GM12875 (cell line): ENCODE measurements at regions not wholly inside any gene's neighbourhood (a gene's known extent, or its start where the extent isn't known, plus 50 kb on each side); places are given as distances from the start of the nearest gene placed in this dataset.

Source experiments
- H3K4me3 ChIP-seq: one replicate; pipeline ENCODE4 v1.5.1; 2011; ENCODE audit warnings: low read depth, low read length, control low read depth
- TF ChIP-seq, protein P1 (sequence below): IDR thresholded peaks from 2 replicates; pipeline ENCODE4 v1.5.1; 2011; ENCODE audit warnings: low read depth, mild to moderate bottlenecking, control low read depth, inconsistent platforms, low read length, moderate library complexity, borderline replicate concordance; ENCODE audit not compliant: insufficient read depth

DNA sequence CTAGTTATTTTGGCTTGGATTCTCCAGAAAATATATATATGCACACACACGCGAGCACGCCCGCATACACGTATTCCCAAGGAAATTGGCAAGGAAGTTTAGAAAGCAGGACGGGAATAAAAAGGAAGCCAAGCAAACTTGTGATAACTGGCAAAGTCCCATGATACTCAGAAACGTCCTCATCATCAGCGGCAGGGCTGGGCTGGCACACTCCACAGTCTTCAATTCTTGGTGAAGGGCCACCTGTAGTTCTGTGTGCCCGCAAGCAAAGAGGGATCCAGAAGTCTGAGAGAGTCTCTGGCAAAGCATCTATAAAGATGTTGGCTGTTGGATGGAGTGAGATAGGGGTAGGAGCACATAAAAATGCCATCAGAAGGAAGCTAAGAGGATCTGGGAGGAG is 289.3 kb upstream of the CTNND2 start:
- TF ChIP-seq, protein P1, sequence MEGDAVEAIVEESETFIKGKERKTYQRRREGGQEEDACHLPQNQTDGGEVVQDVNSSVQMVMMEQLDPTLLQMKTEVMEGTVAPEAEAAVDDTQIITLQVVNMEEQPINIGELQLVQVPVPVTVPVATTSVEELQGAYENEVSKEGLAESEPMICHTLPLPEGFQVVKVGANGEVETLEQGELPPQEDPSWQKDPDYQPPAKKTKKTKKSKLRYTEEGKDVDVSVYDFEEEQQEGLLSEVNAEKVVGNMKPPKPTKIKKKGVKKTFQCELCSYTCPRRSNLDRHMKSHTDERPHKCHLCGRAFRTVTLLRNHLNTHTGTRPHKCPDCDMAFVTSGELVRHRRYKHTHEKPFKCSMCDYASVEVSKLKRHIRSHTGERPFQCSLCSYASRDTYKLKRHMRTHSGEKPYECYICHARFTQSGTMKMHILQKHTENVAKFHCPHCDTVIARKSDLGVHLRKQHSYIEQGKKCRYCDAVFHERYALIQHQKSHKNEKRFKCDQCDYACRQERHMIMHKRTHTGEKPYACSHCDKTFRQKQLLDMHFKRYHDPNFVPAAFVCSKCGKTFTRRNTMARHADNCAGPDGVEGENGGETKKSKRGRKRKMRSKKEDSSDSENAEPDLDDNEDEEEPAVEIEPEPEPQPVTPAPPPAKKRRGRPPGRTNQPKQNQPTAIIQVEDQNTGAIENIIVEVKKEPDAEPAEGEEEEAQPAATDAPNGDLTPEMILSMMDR = no peak
- H3K4me3 ChIP-seq = no peak overlapping the region

DNA sequence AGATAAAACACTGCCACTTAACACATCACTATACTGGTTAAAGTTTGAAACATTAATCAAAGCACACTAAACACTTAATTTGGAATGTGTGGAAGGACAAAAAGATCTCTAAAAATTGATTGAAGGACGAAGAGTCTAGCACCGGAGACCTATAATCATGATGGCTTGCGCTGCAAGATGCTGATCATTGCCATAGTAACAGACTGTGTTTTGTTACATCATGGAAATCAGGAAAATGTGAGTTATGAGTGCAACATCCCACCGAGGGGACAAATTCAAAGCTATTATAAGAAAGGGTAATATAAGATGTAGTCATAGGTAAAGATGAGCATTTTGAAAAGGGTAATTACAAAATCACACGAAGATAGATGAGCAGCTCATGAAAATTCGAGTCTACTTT is 278.8 kb upstream of the CTNND2 start:
- TF ChIP-seq, protein P1 = no peak
- H3K4me3 ChIP-seq = no peak overlapping the region

DNA sequence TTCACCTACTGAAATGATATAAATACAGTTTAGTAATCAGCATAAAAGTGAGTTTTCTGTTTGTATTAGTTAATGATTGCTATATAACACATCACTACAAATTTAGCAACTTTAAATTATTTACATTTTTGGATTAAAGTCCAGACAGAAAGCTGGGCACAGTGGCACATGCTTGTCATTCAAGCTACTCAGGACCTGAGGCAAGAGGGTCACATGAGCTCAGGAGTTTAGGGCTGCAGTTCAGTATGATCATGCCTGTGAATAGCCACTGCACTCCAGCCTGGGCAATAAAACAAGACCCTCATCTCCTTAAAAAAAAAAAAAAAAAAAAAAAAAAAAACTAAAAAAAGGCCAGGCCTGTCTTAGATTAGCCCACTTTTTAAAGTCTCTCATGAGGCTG is 273.6 kb upstream of the CTNND2 start:
- TF ChIP-seq, protein P1 = no peak
- H3K4me3 ChIP-seq = no peak overlapping the region

DNA sequence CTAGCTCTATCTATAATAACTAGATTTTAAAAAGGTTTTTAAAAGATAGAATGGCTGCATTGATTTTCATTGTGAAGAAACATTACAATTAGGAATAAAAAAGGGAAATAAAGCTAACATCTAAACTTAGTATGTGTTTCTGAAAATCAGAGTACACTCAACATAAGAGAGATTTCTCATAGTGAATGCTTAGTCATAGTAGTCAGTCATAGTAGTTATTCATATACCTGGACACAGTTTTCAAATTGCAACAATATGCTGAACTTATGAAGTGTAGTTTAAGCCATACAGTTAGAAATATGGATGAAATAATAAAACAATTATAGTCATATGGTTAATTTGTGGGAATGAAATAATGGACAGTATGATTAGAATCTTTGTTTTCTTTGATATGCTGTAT is 273.0 kb upstream of the CTNND2 start:
- TF ChIP-seq, protein P1 = no peak
- no peak overlapping the region for H3K4me3 ChIP-seq

DNA sequence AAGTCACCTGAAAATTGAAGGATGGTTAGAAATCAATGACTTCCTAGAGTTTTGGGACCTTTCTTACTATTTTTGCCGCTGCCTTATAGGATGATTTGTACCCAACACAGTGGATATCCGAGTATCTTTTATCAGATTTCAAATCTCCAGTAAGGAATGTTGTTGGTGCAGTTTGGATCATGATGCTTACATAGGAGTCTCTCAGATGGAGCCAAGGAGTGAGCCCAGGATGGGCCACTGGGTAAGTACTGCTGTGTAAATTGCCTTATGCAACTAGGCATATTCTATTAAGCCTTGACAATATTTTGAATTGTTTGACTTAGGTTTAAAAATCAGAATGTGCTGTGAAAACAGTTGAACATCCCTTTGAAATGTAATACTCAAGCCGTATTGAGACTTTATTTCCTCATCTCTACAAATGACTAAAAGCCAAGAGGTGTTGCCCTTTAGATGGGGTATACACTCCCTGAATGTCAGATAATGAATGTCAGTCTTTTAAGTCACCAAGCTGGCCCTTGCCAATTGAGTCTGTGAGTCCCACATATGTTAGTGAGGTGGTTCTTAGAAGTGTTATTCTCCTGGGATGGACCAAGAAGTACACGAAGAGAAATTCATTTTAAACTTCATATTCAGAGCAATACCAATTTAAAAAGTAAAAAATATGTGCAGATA is 271.8 kb upstream of the CTNND2 start:
- no peak overlapping the region for H3K4me3 ChIP-seq
- TF ChIP-seq, protein P1 = no peak

DNA sequence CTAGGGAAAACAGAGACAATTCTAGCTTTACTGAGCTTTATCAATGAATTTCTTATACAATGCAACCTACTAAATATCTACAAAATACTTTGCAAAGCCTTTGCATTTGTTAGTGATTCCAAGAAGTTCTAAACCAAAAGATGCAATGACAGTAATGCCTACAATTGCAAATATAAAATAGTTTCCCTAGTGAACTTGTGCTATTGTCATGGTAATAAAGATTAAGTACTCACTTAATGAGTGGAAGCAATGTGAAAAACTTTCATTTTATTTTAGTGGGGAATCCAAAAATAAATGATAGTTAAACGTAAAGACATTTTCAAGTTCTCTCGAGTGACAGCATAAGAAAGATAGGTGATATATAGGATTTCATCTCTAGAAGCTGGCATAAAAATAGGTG is 270.5 kb upstream of the CTNND2 start:
- H3K4me3 ChIP-seq = no peak overlapping the region
- TF ChIP-seq, protein P1 = no peak

DNA sequence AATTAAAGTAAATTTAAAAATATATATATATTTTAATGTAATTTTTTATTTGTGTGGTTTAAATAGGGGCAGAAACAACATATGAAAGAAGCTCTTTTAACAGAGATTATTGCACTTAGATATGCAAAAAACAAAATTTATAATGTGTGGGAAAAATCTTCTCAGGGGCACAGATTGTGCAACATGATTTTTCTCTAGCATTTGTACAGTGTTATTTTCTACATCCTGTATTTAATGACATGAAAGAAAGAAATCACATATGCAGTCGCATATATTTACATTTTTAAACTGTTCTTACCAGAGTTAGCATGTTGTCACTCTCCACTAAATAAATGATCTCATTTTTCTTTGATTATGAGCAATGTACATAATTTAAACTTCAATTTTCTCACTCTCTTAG is 265.3 kb upstream of the CTNND2 start:
- TF ChIP-seq, protein P1 = no peak
- H3K4me3 ChIP-seq = no peak overlapping the region
